A549 (cell line): ENCODE measurements at regions not wholly inside any gene's neighbourhood (a gene's known extent, or its start where the extent isn't known, plus 50 kb on each side); places are given as distances from the start of the nearest gene placed in this dataset.

Experiments
- JUN ChIP-seq, 2 experiments: fragments of >200 bp; sonication (Bioruptor Twin); formaldehyde crosslinking; IDR thresholded peaks; 2 replicates in 1 of 2; 3 replicates in 1 of 2; pipeline ENCODE4 v1.6.1; 2016 to 2017
- MAZ ChIP-seq: fragments of 150-350 bp; IDR thresholded peaks from 2 replicates; pipeline ENCODE4 v1.6.1; 2014; ENCODE audit warnings: antibody characterized with exemption, low read depth, low read length, borderline replicate concordance
- MYC ChIP-seq: IDR thresholded peaks from 2 replicates; pipeline ENCODE4 v1.6.1; 2012; ENCODE audit warnings: mild to moderate bottlenecking, inconsistent platforms, low read length, improper control_type of control experiment, borderline replicate concordance
- POLR2A ChIP-seq: IDR thresholded peaks from 2 replicates; pipeline ENCODE4 v1.6.1; 2012; ENCODE audit warnings: mild to moderate bottlenecking, low read length
- POLR2AphosphoS2 ChIP-seq: conservative IDR thresholded peaks from 2 replicates; pipeline ENCODE4 v1.6.1; 2012; ENCODE audit warnings: low read length, improper control_type of control experiment, inconsistent platforms
- RFX5 ChIP-seq: fragments of 450-650 bp; IDR thresholded peaks from 2 replicates; pipeline ENCODE4 v1.7.1; 2014; ENCODE audit warnings: antibody characterized with exemption, mild to moderate bottlenecking, moderate library complexity
- TF ChIP-seq, protein P1 (sequence below): fragments of >200 bp; sonication (Bioruptor Twin); formaldehyde crosslinking; IDR thresholded peaks from 3 replicates; pipeline ENCODE4 v1.5.1; 2016

- TF ChIP-seq, protein P1, sequence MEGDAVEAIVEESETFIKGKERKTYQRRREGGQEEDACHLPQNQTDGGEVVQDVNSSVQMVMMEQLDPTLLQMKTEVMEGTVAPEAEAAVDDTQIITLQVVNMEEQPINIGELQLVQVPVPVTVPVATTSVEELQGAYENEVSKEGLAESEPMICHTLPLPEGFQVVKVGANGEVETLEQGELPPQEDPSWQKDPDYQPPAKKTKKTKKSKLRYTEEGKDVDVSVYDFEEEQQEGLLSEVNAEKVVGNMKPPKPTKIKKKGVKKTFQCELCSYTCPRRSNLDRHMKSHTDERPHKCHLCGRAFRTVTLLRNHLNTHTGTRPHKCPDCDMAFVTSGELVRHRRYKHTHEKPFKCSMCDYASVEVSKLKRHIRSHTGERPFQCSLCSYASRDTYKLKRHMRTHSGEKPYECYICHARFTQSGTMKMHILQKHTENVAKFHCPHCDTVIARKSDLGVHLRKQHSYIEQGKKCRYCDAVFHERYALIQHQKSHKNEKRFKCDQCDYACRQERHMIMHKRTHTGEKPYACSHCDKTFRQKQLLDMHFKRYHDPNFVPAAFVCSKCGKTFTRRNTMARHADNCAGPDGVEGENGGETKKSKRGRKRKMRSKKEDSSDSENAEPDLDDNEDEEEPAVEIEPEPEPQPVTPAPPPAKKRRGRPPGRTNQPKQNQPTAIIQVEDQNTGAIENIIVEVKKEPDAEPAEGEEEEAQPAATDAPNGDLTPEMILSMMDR, result no peak
- TF ChIP-seq MAZ (no peak), POLR2A (no peak), RFX5 (no peak), MYC (no peak), JUN (IDR thresholded peaks at IDR 0.05) (no peak), POLR2AphosphoS2 (no peak)
Measured at GRCh38 chr2:103292573-103292972, 530.7 kb downstream of the TMEM182 start.
